ENCODE measurements at regions not wholly inside any gene's neighbourhood (a gene's known extent, or its start where the extent isn't known, plus 50 kb on each side); places are given as distances from the start of the nearest gene placed in this dataset.

GRCh38 chr5:67725604-67726003 lies 490.0 kb upstream of the PIK3R1 start:
- TF ChIP-seq JUN (IDR thresholded peaks at IDR 0.05) (no peak), POLR2A (IDR thresholded peaks at IDR 0.05; ENCODE audit: low read length) (no peak), CTCF (IDR thresholded peaks at IDR 0.05) (no peak), ELK1 (IDR thresholded peaks at IDR 0.05; ENCODE audit: low read depth, low read length) (no peak), MAX (IDR thresholded peaks at IDR 0.05) (no peak), CHD2 (IDR thresholded peaks at IDR 0.05; ENCODE audit: low read length, partially characterized antibody) (no peak)
